GM23338 (cell line): ENCODE measurements at regions not wholly inside any gene's neighbourhood (a gene's known extent, or its start where the extent isn't known, plus 50 kb on each side); places are given as distances from the start of the nearest gene placed in this dataset.

ENCODE experiments used
- CREB1 ChIP-seq: fragments of 250-450 bp; sonication (Bioruptor Pico); IDR thresholded peaks from 2 replicates; pipeline ENCODE4 v1.5.0; 2020; ENCODE audit warnings: low read depth, mild to moderate bottlenecking, moderate library complexity
- CTCF ChIP-seq, 2 experiments: fragments of 200-600 bp in 1 of 2; sonication (generic) in 1 of 2; conservative IDR thresholded peaks; 2 replicates each; pipeline versions ENCODE4 v1.5.1 to v1.6.1; 2016 to 2017; ENCODE audit warnings: antibody characterized with exemption in 2 of 2, low read depth in 2 of 2, mild to moderate bottlenecking in 2 of 2, moderate library complexity in 1 of 2
- ETS1 ChIP-seq: IDR thresholded peaks from 2 replicates; pipeline ENCODE4 v1.6.1; 2016; ENCODE audit warnings: antibody characterized with exemption
- EZH2 ChIP-seq: fragments of 200-600 bp; sonication (generic); IDR thresholded peaks from one replicate; pipeline ENCODE4 v1.8.0; 2017; ENCODE audit warnings: antibody characterized with exemption, mild to moderate bottlenecking, low read depth; ENCODE audit not compliant: unreplicated experiment
- EZH2phosphoT487 ChIP-seq: fragments of 200-600 bp; sonication (generic); IDR thresholded peaks from one replicate; pipeline ENCODE4 v1.8.1; 2018; ENCODE audit warnings: antibody characterized with exemption; ENCODE audit not compliant: unreplicated experiment
- POLR2AphosphoS5 ChIP-seq: IDR thresholded peaks from 2 replicates; pipeline ENCODE4 v1.6.1; 2016; ENCODE audit warnings: antibody characterized with exemption, low read depth
- REST ChIP-seq: IDR thresholded peaks from one replicate; pipeline ENCODE4 v1.6.1; 2018; ENCODE audit warnings: antibody characterized with exemption; ENCODE audit not compliant: unreplicated experiment
- STAT1 ChIP-seq: IDR thresholded peaks from one replicate; pipeline ENCODE4 v1.6.1; 2016; ENCODE audit warnings: antibody characterized with exemption; ENCODE audit not compliant: unreplicated experiment
- ZNF331 ChIP-seq: fragments of 250-450 bp; sonication (Bioruptor Pico); IDR thresholded peaks from 2 replicates; pipeline ENCODE4 v1.5.0; 2020; ENCODE audit warnings: low read depth, mild to moderate bottlenecking, moderate library complexity

GRCh38 chr1:30535595-30536325 lies 187.6 kb downstream of the MATN1 start:
- TF ChIP-seq CTCF (conservative IDR thresholded peaks at IDR 0.05; ENCODE audit: low read depth in 2 of 2) = no peak
- no peak for TF ChIP-seq POLR2AphosphoS5
- TF ChIP-seq EZH2 = no peak
- no peak for TF ChIP-seq STAT1
- no peak for TF ChIP-seq ETS1
- TF ChIP-seq EZH2phosphoT487 = no peak
- TF ChIP-seq REST = no peak
- no peak for TF ChIP-seq CREB1
- no peak for TF ChIP-seq ZNF331 (CRISPR knock-in tag)
